ENCODE measurements at regions not wholly inside any gene's neighbourhood (a gene's known extent, or its start where the extent isn't known, plus 50 kb on each side); places are given as distances from the start of the nearest gene placed in this dataset.

GRCh38 chr15:47203993-47204392, 513.3 kb upstream of the SEMA6D start:
- no peak for TF ChIP-seq POLR2A (IDR thresholded peaks at IDR 0.05; ENCODE audit: borderline replicate concordance, extremely low read depth, insufficient read depth, insufficient read length)
- no peak for TF ChIP-seq ELF1 (IDR thresholded peaks at IDR 0.05; ENCODE audit: borderline replicate concordance, low read depth)
- no peak for TF ChIP-seq EGR1 (IDR thresholded peaks at IDR 0.05; ENCODE audit: low read depth)
- no peak for TF ChIP-seq RAD21 (IDR thresholded peaks at IDR 0.05; ENCODE audit: low read depth)
- TF ChIP-seq REST (IDR thresholded peaks at IDR 0.05; ENCODE audit: low read depth) = no peak
- no peak for TF ChIP-seq MAX (IDR thresholded peaks at IDR 0.05)
- TF ChIP-seq CEBPB (IDR thresholded peaks at IDR 0.05; ENCODE audit: low read depth) = no peak
- TF ChIP-seq JUND (IDR thresholded peaks at IDR 0.05) = no peak
- TF ChIP-seq TCF7L2 (IDR thresholded peaks at IDR 0.05; ENCODE audit: borderline replicate concordance, extremely low read depth, insufficient read depth, insufficient read length) = no peak
- TF ChIP-seq FOSL1 (IDR thresholded peaks at IDR 0.05; ENCODE audit: low read depth) = no peak
- TF ChIP-seq YY1 (IDR thresholded peaks at IDR 0.05; ENCODE audit: extremely low read depth, insufficient replicate concordance, low read depth, low read length) = no peak
- no peak for TF ChIP-seq EZH2 (IDR thresholded peaks at IDR 0.05)
- TF ChIP-seq, protein P1, sequence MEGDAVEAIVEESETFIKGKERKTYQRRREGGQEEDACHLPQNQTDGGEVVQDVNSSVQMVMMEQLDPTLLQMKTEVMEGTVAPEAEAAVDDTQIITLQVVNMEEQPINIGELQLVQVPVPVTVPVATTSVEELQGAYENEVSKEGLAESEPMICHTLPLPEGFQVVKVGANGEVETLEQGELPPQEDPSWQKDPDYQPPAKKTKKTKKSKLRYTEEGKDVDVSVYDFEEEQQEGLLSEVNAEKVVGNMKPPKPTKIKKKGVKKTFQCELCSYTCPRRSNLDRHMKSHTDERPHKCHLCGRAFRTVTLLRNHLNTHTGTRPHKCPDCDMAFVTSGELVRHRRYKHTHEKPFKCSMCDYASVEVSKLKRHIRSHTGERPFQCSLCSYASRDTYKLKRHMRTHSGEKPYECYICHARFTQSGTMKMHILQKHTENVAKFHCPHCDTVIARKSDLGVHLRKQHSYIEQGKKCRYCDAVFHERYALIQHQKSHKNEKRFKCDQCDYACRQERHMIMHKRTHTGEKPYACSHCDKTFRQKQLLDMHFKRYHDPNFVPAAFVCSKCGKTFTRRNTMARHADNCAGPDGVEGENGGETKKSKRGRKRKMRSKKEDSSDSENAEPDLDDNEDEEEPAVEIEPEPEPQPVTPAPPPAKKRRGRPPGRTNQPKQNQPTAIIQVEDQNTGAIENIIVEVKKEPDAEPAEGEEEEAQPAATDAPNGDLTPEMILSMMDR (IDR thresholded peaks at IDR 0.05 in 2 of 3, conservative IDR thresholded peaks at IDR 0.05 in 1 of 3; ENCODE audit: borderline replicate concordance in 1 of 3, insufficient read depth in 1 of 3, low read depth in 2 of 3, low read length in 2 of 3) = no peak
- TF ChIP-seq EZH2phosphoT487 (IDR thresholded peaks at IDR 0.05; ENCODE audit: borderline replicate concordance) = no peak
- no peak for TF ChIP-seq SRF (IDR thresholded peaks at IDR 0.05; ENCODE audit: low read depth)
- no peak for TF ChIP-seq POLR2AphosphoS5 (IDR thresholded peaks at IDR 0.05; ENCODE audit: low read depth, low read length)
- TF ChIP-seq, protein P2, sequence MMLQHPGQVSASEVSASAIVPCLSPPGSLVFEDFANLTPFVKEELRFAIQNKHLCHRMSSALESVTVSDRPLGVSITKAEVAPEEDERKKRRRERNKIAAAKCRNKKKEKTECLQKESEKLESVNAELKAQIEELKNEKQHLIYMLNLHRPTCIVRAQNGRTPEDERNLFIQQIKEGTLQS (IDR thresholded peaks at IDR 0.05) = no peak
- Histone ChIP-seq H4K20me1 (ENCODE audit: insufficient read depth) (no peaks in the 10 kb centered on the region), H3K27me3 (ENCODE audit: insufficient read depth, low read length) (no peaks in the 10 kb centered on the region), H2AFZ (ENCODE audit: low read depth, low read length, poor library complexity, severe bottlenecking) (no peak overlapping the region), H3K4me2 (ENCODE audit: low read length) (no peak overlapping the region), H3K27ac (ENCODE audit: low read depth, low read length) (no peak overlapping the region), H3K4me1 (ENCODE audit: control insufficient read depth in 1 of 2, insufficient read depth in 2 of 2, low read length in 2 of 2) (no peaks in the 10 kb centered on the region), H3K9me2 (ENCODE audit: insufficient read depth) (no peaks in the 10 kb centered on the region), H3K9ac (ENCODE audit: low read length) (no peak overlapping the region), H3K36me3 (ENCODE audit: control insufficient read depth in 1 of 2, insufficient read depth in 2 of 2, low read length in 2 of 2) (no peaks in the 10 kb centered on the region), H3K4me3 (replicated peaks in 1 of 2; ENCODE audit: low read depth in 1 of 2, low read length in 2 of 2) (no peak overlapping the region), H3K9me3 (ENCODE audit: control insufficient read depth in 1 of 2, insufficient read depth in 1 of 2, low read depth in 1 of 2, low read length in 2 of 2) (peaks cover 5 to 17% of the 10 kb centered on the region in 2 experiments; a peak in 3 of 4 replicates), H3K79me2 (ENCODE audit: insufficient read depth, low read length) (no peaks in the 10 kb centered on the region)
- ChIA-PET RAD21 (ENCODE audit: low non-redundant PET in 1 of 2, low total read pairs in 2 of 2, uncharacterized antibody in 2 of 2, unreplicated experiment in 2 of 2) (no interaction called here), CTCF (no interaction called here), POLR2A (no interaction called here)
- no peak for DNase-seq (ENCODE audit: low read depth, low spot score)
- intact Hi-C loops (cut with micrococcal nuclease) = no loop called here
- BruUV-seq (replicated peaks) = no TSS peak
- no peak for ATAC-seq

Data from HCT116 (cell line).